H7 (cell line): ENCODE measurements at regions not wholly inside any gene's neighbourhood (a gene's known extent, or its start where the extent isn't known, plus 50 kb on each side); places are given as distances from the start of the nearest gene placed in this dataset.
A peak's percentile ranks its signal among the peaks of the same experiment; 100 is the strongest.

Experiments
- DNase-seq: peaks from one replicate; pipeline ENCODE4 v3.0.0; 2012
- H3K27me3 ChIP-seq: 2 replicates; pipeline ENCODE4 v1.6.0; 2011; ENCODE audit warnings: mild to moderate bottlenecking, low read length; ENCODE audit not compliant: control insufficient read depth, insufficient read depth
- H3K36me3 ChIP-seq: replicated peaks from 2 replicates; pipeline ENCODE4 v1.5.1; 2011; ENCODE audit warnings: low read length; ENCODE audit not compliant: control insufficient read depth, insufficient read depth
- H3K4me3 ChIP-seq: 2 replicates; pipeline ENCODE4 v1.5.1; 2011; ENCODE audit warnings: low read depth, mild to moderate bottlenecking, control low read depth, low read length, moderate library complexity; ENCODE audit not compliant: insufficient read depth

DNA sequence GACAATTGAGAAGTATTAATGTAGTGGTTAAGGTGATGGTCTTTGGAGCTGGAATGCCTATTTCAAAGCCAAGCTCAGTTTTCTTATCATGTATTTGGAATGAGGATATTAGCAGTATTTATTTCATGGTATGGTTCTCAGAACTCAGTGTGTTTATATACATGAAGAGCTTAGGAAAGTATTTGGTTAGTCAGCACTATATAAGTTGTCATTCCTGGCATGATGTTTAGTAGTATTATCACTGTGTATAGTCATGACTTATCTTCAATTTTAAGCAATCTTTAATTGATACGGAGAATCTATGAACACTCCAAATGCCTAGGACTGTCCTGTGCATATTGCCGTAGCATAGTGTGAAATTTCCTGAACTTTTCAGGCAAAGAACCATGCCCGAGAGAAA, 501.9 kb upstream of the USP24 start:
- DNase-seq = no peak
- Histone ChIP-seq H3K36me3 (no peaks in the 10 kb centered on the region), H3K27me3 (no peaks in the 10 kb centered on the region), H3K4me3 (no peak overlapping the region)

DNA sequence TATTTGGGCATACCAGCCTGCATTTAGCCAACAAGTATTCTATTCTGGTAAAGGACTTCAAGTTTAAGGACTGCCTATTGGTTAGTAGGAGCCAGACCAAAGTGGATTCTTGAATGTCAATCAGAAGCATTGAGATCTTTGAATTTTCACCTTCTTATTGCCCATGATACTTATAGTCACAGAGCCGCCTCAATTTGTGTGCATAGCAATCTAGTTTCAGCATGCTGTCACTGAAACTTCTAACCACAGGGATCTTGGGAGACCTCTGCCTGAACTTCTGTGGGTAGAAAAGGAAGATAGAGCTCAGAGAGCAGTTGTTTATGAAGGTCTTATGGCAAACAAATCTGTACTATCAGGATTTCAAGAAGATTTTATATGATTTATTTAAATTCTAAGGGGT, 501.4 kb upstream of the USP24 start:
- Histone ChIP-seq H3K27me3 (no peaks in the 10 kb centered on the region), H3K36me3 (no peaks in the 10 kb centered on the region), H3K4me3 (no peak overlapping the region)
- DNase-seq = no peak

DNA sequence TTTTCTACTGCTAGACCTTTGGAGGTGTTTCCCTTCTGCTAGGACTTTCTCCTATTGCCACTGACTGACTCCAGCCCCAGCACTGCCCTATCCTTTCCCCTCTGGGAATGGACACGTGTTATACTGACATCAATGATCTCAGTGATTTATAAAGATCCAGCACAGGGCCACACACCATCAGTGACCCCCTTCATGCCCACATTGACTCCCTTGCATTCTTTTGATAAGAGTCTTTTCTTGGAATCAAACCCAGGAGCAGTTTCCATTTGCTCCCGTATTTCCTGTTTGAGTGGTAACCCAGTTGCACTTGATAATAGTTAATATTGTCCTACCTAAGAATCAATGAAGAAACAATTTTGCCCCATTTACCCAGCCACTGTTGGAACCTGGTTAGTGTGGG, 501.0 kb upstream of the USP24 start:
- Histone ChIP-seq H3K4me3 (no peak overlapping the region), H3K36me3 (no peaks in the 10 kb centered on the region), H3K27me3 (no peaks in the 10 kb centered on the region)
- DNase-seq = no peak

DNA sequence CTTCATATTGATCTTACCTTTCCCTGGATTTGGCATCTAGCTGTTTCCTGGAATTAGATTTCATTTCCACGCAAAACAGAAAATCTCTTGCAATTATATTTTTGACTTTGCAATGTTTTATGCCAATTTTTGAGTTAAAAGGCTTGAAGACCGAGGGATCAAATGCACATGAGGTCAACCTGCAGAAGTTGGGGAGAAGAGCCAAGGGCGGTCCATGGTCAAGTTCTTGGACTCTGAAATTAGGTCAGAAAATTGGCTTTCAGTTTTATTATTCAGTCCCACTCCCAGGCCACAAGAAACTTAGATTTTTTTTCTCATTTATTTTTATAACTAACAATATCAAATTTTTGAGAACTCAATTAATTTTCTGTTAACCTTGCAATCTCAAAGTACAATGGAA, 499.1 kb upstream of the USP24 start:
- Histone ChIP-seq H3K27me3 (no peaks in the 10 kb centered on the region), H3K4me3 (no peak overlapping the region)
- no peak for DNase-seq

DNA sequence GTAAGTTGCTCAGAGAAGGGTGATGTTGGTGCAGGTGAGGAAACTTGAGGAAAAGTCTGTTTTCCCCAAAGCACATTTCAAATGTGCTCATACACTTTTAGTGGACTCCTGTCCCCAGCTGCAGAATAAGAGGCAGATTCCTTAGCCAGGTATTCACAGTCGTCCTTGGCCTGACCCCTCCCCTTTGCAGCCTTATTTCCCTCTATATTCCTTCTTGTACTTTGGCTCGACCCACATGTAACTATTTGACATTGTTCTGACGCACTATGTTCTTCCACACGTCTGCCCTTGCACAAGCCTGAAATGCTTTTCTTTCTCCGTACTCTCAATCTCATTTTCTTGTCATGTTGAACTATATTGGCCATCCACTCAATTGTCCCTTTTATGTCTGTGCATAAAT, 498.4 kb upstream of the USP24 start:
- H3K36me3 ChIP-seq = no peaks in the 10 kb centered on the region
- no peak for DNase-seq
- H3K4me3 ChIP-seq = no peak overlapping the region
- H3K27me3 ChIP-seq = no peaks in the 10 kb centered on the region

More for the DNA sequence above, 499.1 kb upstream of the USP24 start:
- no peaks in the 10 kb centered on the region for H3K36me3 ChIP-seq

DNA sequence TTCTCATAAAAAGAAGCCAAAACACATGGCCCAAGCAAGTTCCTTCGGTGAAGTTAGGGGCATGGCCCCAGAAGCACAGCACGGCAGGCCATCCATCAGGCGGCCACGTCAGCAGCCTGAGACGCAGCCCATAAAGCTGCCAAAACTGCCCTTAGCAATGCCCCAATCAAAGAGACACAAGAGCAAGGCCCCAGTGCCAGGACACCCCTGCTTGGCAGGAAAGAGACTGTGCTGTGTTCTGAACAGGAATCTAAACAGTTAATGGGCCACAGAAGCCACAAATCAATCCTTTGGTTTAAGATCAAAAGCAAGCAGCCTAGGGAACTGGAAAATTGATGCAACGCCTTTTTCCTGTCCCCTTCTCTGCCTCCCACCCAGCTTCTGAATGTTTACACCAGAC, 497.0 kb upstream of the USP24 start:
- Histone ChIP-seq H3K27me3 (no peaks in the 10 kb centered on the region), H3K36me3 (no peaks in the 10 kb centered on the region), H3K4me3 (no peak overlapping the region)
- DNase-seq = no peak

DNA sequence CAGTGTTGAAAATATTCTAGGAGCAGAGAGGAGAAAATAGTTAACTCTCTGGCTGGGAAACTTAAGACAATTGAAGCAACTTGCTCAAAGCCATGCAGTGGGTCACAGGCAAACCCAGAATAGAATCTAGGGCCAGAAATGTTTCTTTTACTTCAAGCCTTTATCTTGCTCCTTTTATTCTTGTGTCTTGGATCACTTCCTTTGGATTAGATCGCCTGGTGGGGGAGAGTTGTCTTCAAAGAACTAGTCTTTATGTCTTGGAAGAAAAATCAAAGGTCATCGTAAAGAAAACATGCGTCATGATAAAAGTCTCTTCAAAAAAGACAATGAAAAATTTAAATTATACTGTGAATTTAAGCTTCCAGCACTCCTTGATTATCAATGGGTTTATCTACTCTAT, 493.6 kb upstream of the USP24 start:
- H3K4me3 ChIP-seq = no peak overlapping the region
- H3K36me3 ChIP-seq = no peaks in the 10 kb centered on the region
- no peaks in the 10 kb centered on the region for H3K27me3 ChIP-seq
- no peak for DNase-seq

DNA sequence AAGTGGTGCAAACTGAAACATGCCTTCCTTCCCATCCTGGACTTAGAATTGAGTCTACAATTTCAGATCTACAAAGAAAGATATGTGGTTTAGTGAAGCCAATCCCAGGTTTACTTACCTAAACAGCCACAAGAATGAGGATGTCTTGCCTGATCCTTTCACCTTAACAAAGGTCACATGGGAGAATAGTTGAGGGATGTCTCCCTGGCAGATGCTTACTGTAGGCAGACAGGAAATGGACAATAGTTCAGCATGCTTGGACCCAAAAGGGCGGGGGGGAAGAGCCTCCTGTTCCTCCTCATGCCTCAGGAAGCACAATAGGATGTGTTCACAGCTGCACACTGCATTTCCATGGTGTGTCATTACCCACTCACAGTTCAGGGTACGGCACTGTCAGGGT, 492.7 kb upstream of the USP24 start:
- Histone ChIP-seq H3K36me3 (no peaks in the 10 kb centered on the region), H3K4me3 (no peak overlapping the region), H3K27me3 (no peaks in the 10 kb centered on the region)
- no peak for DNase-seq

DNA sequence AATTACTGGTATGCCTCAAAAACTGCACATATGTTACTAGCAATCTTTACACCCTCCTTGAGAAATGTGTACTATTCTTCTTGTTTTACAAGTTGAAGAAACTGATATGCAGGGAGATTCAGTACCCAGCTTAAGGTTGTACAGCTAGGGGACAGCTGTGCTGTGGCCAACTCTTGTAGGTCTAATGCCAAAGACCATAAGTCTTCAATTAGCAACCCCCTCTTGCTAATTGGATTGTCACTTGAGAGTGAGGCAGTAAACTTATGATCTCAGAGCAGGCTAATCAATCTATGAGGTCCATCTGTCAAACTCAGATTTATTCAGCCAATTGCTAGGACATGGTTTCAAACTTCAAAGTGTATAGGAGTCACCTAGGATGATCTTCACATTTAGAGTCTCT, 492.0 kb upstream of the USP24 start:
- Histone ChIP-seq H3K27me3 (no peaks in the 10 kb centered on the region), H3K36me3 (no peaks in the 10 kb centered on the region), H3K4me3 (no peak overlapping the region)
- no peak for DNase-seq

DNA sequence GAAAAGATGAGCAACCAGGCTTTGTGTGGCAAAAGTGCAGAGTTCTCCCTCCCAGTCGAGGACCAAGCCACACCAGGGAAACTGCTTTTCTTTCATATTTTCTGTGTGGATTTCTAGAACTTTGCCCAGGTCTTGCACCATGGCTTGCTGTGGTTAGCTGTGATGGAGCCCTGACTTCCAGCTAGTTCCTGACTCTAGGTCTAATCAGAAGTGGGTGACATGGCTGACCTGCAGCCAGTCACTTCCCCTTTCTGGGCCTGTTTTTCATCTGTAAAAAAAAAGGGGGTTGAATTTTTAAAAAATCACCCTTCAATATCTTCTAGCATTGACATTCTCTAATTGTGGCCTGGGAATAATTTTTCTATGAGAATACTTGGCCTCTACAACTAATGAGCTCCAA, 491.2 kb upstream of the USP24 start:
- H3K36me3 ChIP-seq = no peaks in the 10 kb centered on the region
- no peak for DNase-seq
- no peak overlapping the region for H3K4me3 ChIP-seq
- H3K27me3 ChIP-seq = no peaks in the 10 kb centered on the region

DNA sequence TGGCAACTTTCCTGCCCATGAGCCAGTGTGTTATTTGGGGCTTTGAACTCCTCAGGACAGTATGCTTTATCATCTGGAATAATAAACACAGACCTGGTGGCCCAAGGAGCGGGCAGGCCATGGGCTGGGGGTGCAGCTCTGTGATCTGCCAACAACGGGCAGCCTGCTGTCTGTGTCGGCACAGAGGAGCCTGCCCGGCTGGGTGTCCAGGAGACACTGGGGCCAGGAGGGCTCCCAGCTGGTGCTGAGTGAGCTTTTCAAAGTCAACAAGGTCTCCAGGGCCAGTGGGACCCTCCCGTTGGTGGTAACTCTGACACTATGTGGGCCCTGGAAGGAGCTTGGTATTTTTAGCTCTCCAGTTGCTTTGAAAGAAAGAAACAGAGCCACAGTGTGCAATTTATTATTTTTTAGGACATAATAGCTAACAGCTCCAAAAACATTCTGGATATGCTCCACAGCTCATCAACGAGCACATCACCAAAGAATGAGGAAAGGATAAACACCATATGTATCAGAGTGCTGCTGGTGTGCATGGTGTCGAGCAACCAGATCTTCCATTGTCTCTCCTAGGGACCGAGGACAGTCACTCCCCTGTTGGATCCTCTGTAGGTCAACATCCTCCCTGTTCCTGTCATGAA, 488.7 kb upstream of the USP24 start:
- H3K27me3 ChIP-seq = no peaks in the 10 kb centered on the region
- DNase-seq = no peak
- no peaks in the 10 kb centered on the region for H3K36me3 ChIP-seq
- no peak overlapping the region for H3K4me3 ChIP-seq

DNA sequence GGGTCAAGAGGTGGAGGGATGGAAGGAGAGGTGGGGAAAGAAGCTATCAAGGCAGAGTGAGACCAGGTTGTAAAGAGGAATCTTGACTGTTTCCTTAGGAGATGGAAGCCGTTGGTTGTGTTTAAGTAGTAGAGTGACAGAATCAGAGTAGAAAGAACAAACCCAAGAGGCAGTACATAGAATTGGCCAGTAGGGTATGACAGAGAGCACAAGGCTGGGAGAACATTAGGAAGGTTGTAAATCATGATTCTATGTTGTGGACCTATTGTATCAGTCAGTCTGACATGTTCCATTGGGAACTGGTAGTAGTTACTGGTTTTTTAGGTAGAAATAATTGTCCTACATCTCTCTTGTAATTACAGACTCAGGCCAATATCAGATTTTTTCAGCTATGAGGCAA, 486.9 kb upstream of the USP24 start:
- DNase-seq = peak; percentile 51
- H3K36me3 ChIP-seq = no peaks in the 10 kb centered on the region
- no peaks in the 10 kb centered on the region for H3K27me3 ChIP-seq

DNA sequence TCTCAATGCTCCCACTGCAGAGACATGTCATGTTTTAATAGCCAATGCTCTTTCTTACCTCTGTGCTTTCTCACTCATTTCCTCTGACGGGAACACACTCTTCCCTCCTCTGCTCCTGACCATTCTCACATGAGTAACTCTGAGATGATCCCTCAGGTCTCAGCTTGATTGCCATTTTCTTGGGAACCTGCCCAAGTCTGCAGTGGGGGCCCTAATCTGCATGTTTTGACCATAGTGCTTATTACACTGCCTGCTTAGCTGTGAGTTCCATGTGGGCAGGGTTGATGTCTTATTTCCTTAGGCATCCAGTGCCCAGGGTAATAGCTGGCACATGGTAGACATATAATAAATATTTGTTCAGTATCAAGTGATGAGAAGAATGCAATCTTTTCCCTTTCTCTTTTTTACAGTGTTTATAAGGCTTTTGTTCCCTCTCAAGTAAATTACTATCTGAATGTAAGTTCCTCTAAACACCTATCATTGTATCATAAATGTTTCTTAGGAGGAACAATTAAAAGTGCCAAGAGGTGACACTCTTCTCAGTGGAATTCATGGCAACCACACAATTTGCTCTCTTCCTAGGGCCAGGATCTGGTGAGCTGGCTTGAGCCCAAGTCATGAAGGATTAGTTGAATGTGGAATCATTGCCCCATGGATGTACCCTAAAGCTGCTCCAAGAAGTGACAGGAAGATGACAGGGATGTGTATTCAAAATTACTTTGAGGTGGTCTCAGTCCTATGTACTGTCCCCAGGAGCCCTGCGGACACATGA, 485.4 kb upstream of the USP24 start:
- H3K36me3 ChIP-seq = no peaks in the 10 kb centered on the region
- no peak for DNase-seq
- H3K4me3 ChIP-seq = no peak overlapping the region
- H3K27me3 ChIP-seq = no peaks in the 10 kb centered on the region

More for the DNA sequence above, 486.9 kb upstream of the USP24 start:
- no peak overlapping the region for H3K4me3 ChIP-seq

DNA sequence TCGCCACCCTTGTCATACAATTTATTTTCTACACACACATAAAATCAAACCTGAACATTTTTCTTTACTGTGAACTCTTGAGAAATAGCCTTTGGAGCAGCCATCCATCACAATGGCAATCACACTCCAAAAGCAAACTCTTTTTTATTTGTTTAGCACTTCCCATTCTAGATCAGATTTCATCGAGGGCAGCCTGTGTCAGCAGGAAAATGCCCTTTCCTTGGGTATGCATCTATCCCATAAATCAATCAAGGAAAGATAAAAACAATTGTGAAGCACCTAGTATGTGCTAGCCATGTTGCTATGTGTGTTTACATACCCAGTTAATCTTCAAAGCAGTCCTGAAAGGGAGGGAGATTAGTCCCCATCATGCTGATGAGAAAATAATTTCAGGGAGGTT, 484.1 kb upstream of the USP24 start:
- H3K4me3 ChIP-seq = no peak overlapping the region
- DNase-seq = no peak
- H3K36me3 ChIP-seq = no peaks in the 10 kb centered on the region
- H3K27me3 ChIP-seq = no peaks in the 10 kb centered on the region; the same call in 1 of the 2 replicates

DNA sequence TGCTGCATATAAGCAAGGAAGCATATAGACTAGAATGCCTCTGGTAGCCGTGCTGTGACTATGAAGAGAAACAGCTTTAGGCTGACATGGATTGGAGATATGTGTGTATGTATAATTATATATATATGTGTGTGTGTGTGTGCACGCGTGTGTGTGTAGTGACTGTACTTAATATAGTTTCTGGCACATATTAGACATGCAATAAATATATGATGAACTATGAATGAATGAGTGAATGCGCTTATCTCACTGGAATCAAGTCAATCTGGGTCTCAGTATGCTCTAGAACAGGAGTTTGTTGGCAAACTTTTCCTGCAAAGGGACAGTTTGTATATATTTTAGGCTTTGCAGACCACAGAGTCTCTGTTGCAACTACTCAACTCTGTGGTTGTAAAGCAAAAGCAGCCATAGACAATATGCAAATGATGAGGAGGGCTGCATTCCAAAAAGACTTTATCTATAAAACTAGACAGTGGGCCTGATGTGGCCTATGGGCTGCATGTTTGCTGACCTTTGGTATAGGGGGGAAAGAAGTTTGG, 482.9 kb upstream of the USP24 start:
- no peaks in the 10 kb centered on the region; the same call in 1 of the 2 replicates for H3K27me3 ChIP-seq
- H3K36me3 ChIP-seq = no peaks in the 10 kb centered on the region
- DNase-seq = no peak
- no peak overlapping the region for H3K4me3 ChIP-seq
